ENCODE measurements at regions not wholly inside any gene's neighbourhood (a gene's known extent, or its start where the extent isn't known, plus 50 kb on each side); places are given as distances from the start of the nearest gene placed in this dataset.

DNA sequence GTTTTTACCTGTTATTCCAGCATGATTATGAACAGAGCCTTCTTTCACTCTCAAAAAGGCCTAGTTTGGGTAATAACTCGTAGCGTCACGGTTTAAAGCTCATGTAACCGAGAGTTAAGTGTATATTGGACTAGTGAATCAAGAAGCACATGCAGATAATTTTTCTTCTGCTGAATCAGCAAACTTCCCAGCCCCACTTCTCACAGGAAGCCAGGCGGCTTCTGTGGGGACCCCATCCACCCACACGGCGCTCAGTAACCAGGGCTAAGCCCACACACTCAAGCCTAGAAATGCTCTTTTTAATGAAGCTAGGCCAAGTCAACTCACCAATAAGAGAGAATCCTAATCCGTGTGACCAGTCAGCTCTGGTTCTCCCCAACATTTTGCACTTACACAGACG, 191.2 kb upstream of the MGMT start:
- CTCF ChIA-PET: no interaction called here
- POLR2A ChIA-PET: no interaction called here
- DNase-seq (ENCODE audit: low read depth, low spot score): no peak
- H3K4me3 ChIP-seq (ENCODE audit: low read depth, low read length): no peak overlapping the region
- no peak overlapping the region for H3K27ac ChIP-seq (ENCODE audit: low read depth, low read length)
- TF ChIP-seq, protein P1, sequence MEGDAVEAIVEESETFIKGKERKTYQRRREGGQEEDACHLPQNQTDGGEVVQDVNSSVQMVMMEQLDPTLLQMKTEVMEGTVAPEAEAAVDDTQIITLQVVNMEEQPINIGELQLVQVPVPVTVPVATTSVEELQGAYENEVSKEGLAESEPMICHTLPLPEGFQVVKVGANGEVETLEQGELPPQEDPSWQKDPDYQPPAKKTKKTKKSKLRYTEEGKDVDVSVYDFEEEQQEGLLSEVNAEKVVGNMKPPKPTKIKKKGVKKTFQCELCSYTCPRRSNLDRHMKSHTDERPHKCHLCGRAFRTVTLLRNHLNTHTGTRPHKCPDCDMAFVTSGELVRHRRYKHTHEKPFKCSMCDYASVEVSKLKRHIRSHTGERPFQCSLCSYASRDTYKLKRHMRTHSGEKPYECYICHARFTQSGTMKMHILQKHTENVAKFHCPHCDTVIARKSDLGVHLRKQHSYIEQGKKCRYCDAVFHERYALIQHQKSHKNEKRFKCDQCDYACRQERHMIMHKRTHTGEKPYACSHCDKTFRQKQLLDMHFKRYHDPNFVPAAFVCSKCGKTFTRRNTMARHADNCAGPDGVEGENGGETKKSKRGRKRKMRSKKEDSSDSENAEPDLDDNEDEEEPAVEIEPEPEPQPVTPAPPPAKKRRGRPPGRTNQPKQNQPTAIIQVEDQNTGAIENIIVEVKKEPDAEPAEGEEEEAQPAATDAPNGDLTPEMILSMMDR (IDR thresholded peaks at IDR 0.05; ENCODE audit: low read depth, low read length): no peak
- no peaks in the 10 kb centered on the region for H3K27me3 ChIP-seq (ENCODE audit: control insufficient read depth, insufficient read depth, low read length)
- peaks cover 39% of the 10 kb centered on the region for H3K9me3 ChIP-seq (ENCODE audit: control insufficient read depth, insufficient read depth, low read length)

DNA sequence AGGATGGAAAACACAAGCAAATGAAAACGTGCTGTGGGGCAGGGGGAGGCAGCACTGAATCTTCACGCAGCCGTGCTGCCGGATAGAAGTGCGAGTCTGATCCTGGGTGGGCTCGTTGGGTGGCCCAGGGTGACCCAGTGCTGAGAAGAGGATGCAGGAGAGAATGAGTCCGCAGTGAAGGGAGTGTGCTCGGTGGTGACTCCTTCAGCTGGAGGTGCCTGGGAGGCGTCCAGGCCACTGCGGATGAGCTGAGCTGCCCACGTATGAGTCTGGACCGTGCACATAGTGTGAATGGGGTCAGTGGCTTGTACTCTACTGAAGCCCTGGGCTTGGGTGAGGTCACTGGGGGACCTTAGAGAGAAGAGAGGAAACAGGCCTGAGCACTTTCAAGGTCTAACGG, 190.0 kb upstream of the MGMT start:
- ChIA-PET POLR2A (no interaction called here), CTCF (no interaction called here)
- Histone ChIP-seq H3K4me3 (ENCODE audit: low read depth, low read length) (no peak overlapping the region), H3K27me3 (ENCODE audit: control insufficient read depth, insufficient read depth, low read length) (no peaks in the 10 kb centered on the region), H3K9me3 (ENCODE audit: control insufficient read depth, insufficient read depth, low read length) (peaks cover 34% of the 10 kb centered on the region), H3K27ac (ENCODE audit: low read depth, low read length) (no peak overlapping the region)
- no peak for DNase-seq (ENCODE audit: low read depth, low spot score)
- TF ChIP-seq, protein P1 (IDR thresholded peaks at IDR 0.05; ENCODE audit: low read depth, low read length): no peak

DNA sequence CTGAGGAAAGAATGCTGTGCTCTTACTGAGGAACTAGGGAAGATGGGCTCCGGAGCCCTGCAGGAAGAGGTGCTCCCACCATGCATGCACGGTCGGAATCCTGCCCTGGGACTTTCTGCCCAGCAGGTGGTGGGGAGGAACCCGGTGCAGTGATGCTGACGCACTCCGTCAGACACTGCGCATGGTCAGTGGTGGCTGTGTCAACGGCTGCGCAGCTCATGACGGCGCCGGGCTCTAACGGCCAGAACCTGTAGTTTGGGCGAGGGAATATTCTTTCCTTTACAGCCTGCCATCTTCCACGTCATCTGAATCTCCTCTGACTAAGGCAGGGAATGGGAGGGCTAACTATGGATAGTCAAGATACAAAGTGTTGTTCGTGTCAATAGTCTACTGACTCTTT, 189.2 kb upstream of the MGMT start:
- ChIA-PET POLR2A (no interaction called here), CTCF (no interaction called here)
- Histone ChIP-seq H3K27me3 (ENCODE audit: control insufficient read depth, insufficient read depth, low read length) (no peaks in the 10 kb centered on the region), H3K4me3 (ENCODE audit: low read depth, low read length) (no peak overlapping the region), H3K27ac (ENCODE audit: low read depth, low read length) (no peak overlapping the region), H3K9me3 (ENCODE audit: control insufficient read depth, insufficient read depth, low read length) (peaks cover 32% of the 10 kb centered on the region)
- TF ChIP-seq, protein P1 (IDR thresholded peaks at IDR 0.05; ENCODE audit: low read depth, low read length): no peak
- no peak for DNase-seq (ENCODE audit: low read depth, low spot score)

GRCh38 chr10:129278686-129279085, 188.4 kb upstream of the MGMT start:
- TF ChIP-seq, protein P1 (IDR thresholded peaks at IDR 0.05; ENCODE audit: low read depth, low read length): no peak
- Histone ChIP-seq H3K27ac (ENCODE audit: low read depth, low read length) (no peak overlapping the region), H3K27me3 (ENCODE audit: control insufficient read depth, insufficient read depth, low read length) (no peaks in the 10 kb centered on the region), H3K9me3 (ENCODE audit: control insufficient read depth, insufficient read depth, low read length) (peaks cover 30% of the 10 kb centered on the region), H3K4me3 (ENCODE audit: low read depth, low read length) (no peak overlapping the region)
- DNase-seq (ENCODE audit: low read depth, low spot score): no peak
- ChIA-PET CTCF (no interaction called here), POLR2A (no interaction called here)

GRCh38 chr10:129279446-129280154, 187.4 kb upstream of the MGMT start:
- Histone ChIP-seq H3K27ac (ENCODE audit: low read depth, low read length) (no peak overlapping the region), H3K9me3 (ENCODE audit: control insufficient read depth, insufficient read depth, low read length) (peaks cover 25% of the 10 kb centered on the region), H3K27me3 (ENCODE audit: control insufficient read depth, insufficient read depth, low read length) (no peaks in the 10 kb centered on the region), H3K4me3 (ENCODE audit: low read depth, low read length) (no peak overlapping the region)
- TF ChIP-seq, protein P1 (IDR thresholded peaks at IDR 0.05; ENCODE audit: low read depth, low read length): no peak
- POLR2A ChIA-PET: no interaction called here
- CTCF ChIA-PET: no interaction called here
- no peak for DNase-seq (ENCODE audit: low read depth, low spot score)
